Gastroesophageal sphincter (tissue), 3 donors: ENCODE measurements at regions not wholly inside any gene's neighbourhood (a gene's known extent, or its start where the extent isn't known, plus 50 kb on each side); places are given as distances from the start of the nearest gene placed in this dataset.
A peak's percentile ranks its signal among the peaks of the same experiment; 100 is the strongest.

Experiments used
- CTCF ChIP-seq, 4 experiments: fragments of 200-600 bp in 2 of 4; fragments of 450-650 bp in 2 of 4; sonication (generic) in 1 of 4; IDR thresholded peaks; one replicate each; pipeline ENCODE4 v1.5.1; 2017 to 2019; ENCODE audit warnings: antibody characterized with exemption in 4 of 4, mild to moderate bottlenecking in 2 of 4, moderate library complexity in 2 of 4
- POLR2AphosphoS5 ChIP-seq: sonication (generic); formaldehyde crosslinking; IDR thresholded peaks from one replicate; pipeline ENCODE4 v1.6.1; 2017; ENCODE audit warnings: antibody characterized with exemption

- TF ChIP-seq CTCF (IDR thresholded peaks at IDR 0.05) (no peak), POLR2AphosphoS5 (peak; percentile 87)
Observed at GRCh38 chr5:67257500-67257899, 60.9 kb upstream of the CD180 start.
